HG03196 (cell line): ENCODE measurements at regions not wholly inside any gene's neighbourhood (a gene's known extent, or its start where the extent isn't known, plus 50 kb on each side); places are given as distances from the start of the nearest gene placed in this dataset.
"Not testable (repeated sequence)": the region's sequence is repeated elsewhere in the genome, so short reads cannot be mapped to it uniquely, and the experiment has no call there.

Experiments
- ATAC-seq: cut with Tn5 transposase; IDR thresholded peaks from one replicate; pipeline ENCODE4 v1.9.1; 2021; ENCODE audit not compliant: unreplicated experiment

GRCh38 chr3:145294572-145294971, 866.4 kb downstream of the PLOD2 start:
- no peak for ATAC-seq

GRCh38 chr3:145307272-145307671, 853.7 kb downstream of the PLOD2 start:
- no peak for ATAC-seq

GRCh38 chr3:145313751-145314150, 847.2 kb downstream of the PLOD2 start:
- no peak for ATAC-seq

- ATAC-seq, result not testable (repeated sequence)
Observed at GRCh38 chr3:145316253-145316652, 844.7 kb downstream of the PLOD2 start.

- ATAC-seq, result no peak
Observed at GRCh38 chr3:145326666-145327065, 834.3 kb downstream of the PLOD2 start.

- not testable (repeated sequence) for ATAC-seq
Observed at GRCh38 chr3:145333427-145333826, 827.6 kb downstream of the PLOD2 start.

- ATAC-seq, result no peak
Observed at GRCh38 chr3:145333931-145334330, 827.1 kb downstream of the PLOD2 start.

- no peak for ATAC-seq
Observed at GRCh38 chr3:145355206-145355605, 805.8 kb downstream of the PLOD2 start.

GRCh38 chr3:145357453-145357852, 803.5 kb downstream of the PLOD2 start:
- ATAC-seq, result no peak

- no peak for ATAC-seq
Observed at GRCh38 chr3:145359040-145359439, 801.9 kb downstream of the PLOD2 start.

- no peak for ATAC-seq
Observed at GRCh38 chr3:145368748-145369147, 792.2 kb downstream of the PLOD2 start.

- ATAC-seq, result no peak
Observed at GRCh38 chr3:145370870-145371269, 790.1 kb downstream of the PLOD2 start.

- ATAC-seq, result no peak
Observed at GRCh38 chr3:145377301-145377700, 783.7 kb downstream of the PLOD2 start.

- ATAC-seq, result no peak
Observed at GRCh38 chr3:145383416-145383815, 777.6 kb downstream of the PLOD2 start.

- no peak for ATAC-seq
Observed at GRCh38 chr3:145384307-145384706, 776.7 kb downstream of the PLOD2 start.

- no peak for ATAC-seq
Observed at GRCh38 chr3:145387211-145387610, 773.8 kb downstream of the PLOD2 start.

GRCh38 chr3:145395421-145395820, 765.6 kb downstream of the PLOD2 start:
- ATAC-seq, result no peak

GRCh38 chr3:145411605-145412004, 749.4 kb downstream of the PLOD2 start:
- no peak for ATAC-seq

- no peak for ATAC-seq
Observed at GRCh38 chr3:145417678-145418077, 743.3 kb downstream of the PLOD2 start.

- no peak for ATAC-seq
Observed at GRCh38 chr3:145422556-145422955, 738.4 kb downstream of the PLOD2 start.

GRCh38 chr3:145427355-145427754, 733.6 kb downstream of the PLOD2 start:
- ATAC-seq, result no peak

GRCh38 chr3:145429546-145429945, 731.4 kb downstream of the PLOD2 start:
- ATAC-seq, result no peak

- no peak for ATAC-seq
Observed at GRCh38 chr3:145448436-145448835, 712.5 kb downstream of the PLOD2 start.
